B cell (primary cell): ENCODE measurements at regions not wholly inside any gene's neighbourhood (a gene's known extent, or its start where the extent isn't known, plus 50 kb on each side); places are given as distances from the start of the nearest gene placed in this dataset.

Source experiments
- ATAC-seq: fragments of 200-7000 bp; cut with Tn5 transposase; one replicate; pipeline ENCODE4 v1.10.0; 2021; ENCODE audit warnings: low read depth, mild to moderate bottlenecking, moderate number of reproducible peaks, moderate library complexity
- CTCF ChIA-PET: fragments of 350-600 bp; sonication (Branson Sonifier 250); formaldehyde crosslinking; loops from one replicate; lab custom pipeline; 2021; ENCODE audit warnings: antibody characterized with exemption, inconsistent platforms; lab: Charles Lee
- POLR2A ChIA-PET: fragments of 350-600 bp; sonication (Branson Sonifier 250); formaldehyde crosslinking; loops from one replicate; lab custom pipeline; 2021; ENCODE audit warnings: antibody characterized with exemption; lab: Charles Lee
- DNase-seq: peaks from one replicate; pipeline ENCODE4 v3.0.0; 2013
- H2AFZ ChIP-seq: 2 replicates; pipeline ENCODE4 v1.6.1; 2012; ENCODE audit warnings: mild to moderate bottlenecking, low read depth, low read length; ENCODE audit not compliant: insufficient read depth, poor library complexity, severe bottlenecking
- H3K27ac ChIP-seq, 2 donors: 1 replicate in 1 of 2; 2 replicates in 1 of 2; pipeline ENCODE4 v1.5.1; 2012 to 2013; ENCODE audit warnings: low read length in 2 of 2, mild to moderate bottlenecking in 2 of 2, moderate library complexity in 1 of 2
- H3K27me3 ChIP-seq, 4 experiments: fragments of 200-600 bp in 1 of 4; sonication (generic) in 1 of 4; replicated peaks in 1 of 4; 1 replicate in 2 of 4; 2 replicates in 2 of 4; pipeline versions ENCODE4 v1.6.1 to v1.7.0; 2013 to 2016; ENCODE audit warnings: low read length in 3 of 4, mild to moderate bottlenecking in 2 of 4, mixed read lengths in 1 of 4, moderate library complexity in 1 of 4; ENCODE audit not compliant: insufficient read depth in 4 of 4, control insufficient read depth in 3 of 4; ENCODE audit errors: control extremely low read depth in 1 of 4
- H3K36me3 ChIP-seq, 2 experiments: replicated peaks in 1 of 2; 1 replicate in 1 of 2; 2 replicates in 1 of 2; pipeline versions ENCODE4 v1.6.1 to v1.7.1; 2013; ENCODE audit warnings: low read length in 1 of 2; ENCODE audit not compliant: insufficient read depth in 2 of 2, control insufficient read depth in 1 of 2; ENCODE audit errors: control extremely low read depth in 1 of 2, extremely low read depth in 1 of 2
- H3K4me1 ChIP-seq, 2 donors: fragments of 200-600 bp in 1 of 2; sonication (generic) in 1 of 2; 1 replicate in 1 of 2; 2 replicates in 1 of 2; pipeline versions ENCODE4 v1.5.1 to v1.6.1; 2013 to 2017; ENCODE audit warnings: low read length in 2 of 2; ENCODE audit not compliant: control insufficient read depth in 2 of 2, insufficient read depth in 2 of 2
- H3K4me2 ChIP-seq: replicated peaks from 2 replicates; pipeline ENCODE3; 2012; ENCODE audit warnings: mild to moderate bottlenecking, low read depth, low read length; ENCODE audit not compliant: poor library complexity, severe bottlenecking
- H3K4me3 ChIP-seq, 5 experiments: fragments of 200-600 bp in 1 of 5; sonication (generic) in 1 of 5; 1 replicate in 3 of 5; 2 replicates in 2 of 5; pipeline versions ENCODE4 v1.5.1 to v1.7.0; 2011 to 2016; ENCODE audit warnings: low read length in 4 of 5, mild to moderate bottlenecking in 4 of 5, low read depth in 2 of 5, control low read depth in 1 of 5, moderate library complexity in 1 of 5; ENCODE audit not compliant: insufficient read depth in 1 of 5; ENCODE audit errors: control extremely low read depth in 1 of 5, extremely low read depth in 1 of 5
- H3K79me2 ChIP-seq: fragments of 200-600 bp; sonication (generic); one replicate; pipeline ENCODE4 v1.6.0; 2016; ENCODE audit warnings: low read length; ENCODE audit not compliant: control insufficient read depth, insufficient read depth
- H3K9ac ChIP-seq: fragments of 200-600 bp; sonication (generic); 2 replicates; pipeline ENCODE4 v1.6.1; 2017; ENCODE audit warnings: mild to moderate bottlenecking, low read length, moderate library complexity
- H3K9me3 ChIP-seq, 3 donors: one replicate each; pipeline versions ENCODE4 v1.6.1 to v1.7.1; 2013; ENCODE audit warnings: low read length in 2 of 3; ENCODE audit not compliant: control insufficient read depth in 2 of 3, insufficient read depth in 1 of 3; ENCODE audit errors: control extremely low read depth in 1 of 3
- H4K20me1 ChIP-seq: 2 replicates; pipeline ENCODE4 v1.6.0; 2012; ENCODE audit warnings: mild to moderate bottlenecking, low read length; ENCODE audit not compliant: insufficient read depth, control insufficient read depth, poor library complexity, severe bottlenecking
- H3K27ac Mint-ChIP-seq: one replicate; pipeline ENCODE4 v1.8.0; 2021; ENCODE audit warnings: mixed read lengths
- H3K27me3 Mint-ChIP-seq: one replicate; pipeline ENCODE4 v1.8.0; 2021; ENCODE audit warnings: mixed read lengths
- H3K4me1 Mint-ChIP-seq: one replicate; pipeline ENCODE4 v1.8.0; 2021; ENCODE audit warnings: mixed read lengths
- H3K4me3 Mint-ChIP-seq: one replicate; pipeline ENCODE4 v1.8.0; 2021; ENCODE audit warnings: mixed read lengths
- H3K9me3 Mint-ChIP-seq: one replicate; pipeline ENCODE4 v1.8.0; 2022; ENCODE audit warnings: mixed read lengths; ENCODE audit not compliant: insufficient read depth
- CTCF ChIP-seq: fragments of 200-600 bp; IDR thresholded peaks from one replicate; pipeline ENCODE4 v1.8.0; 2022; ENCODE audit warnings: antibody characterized with exemption, mild to moderate bottlenecking
- EZH2 ChIP-seq: IDR thresholded peaks from 2 replicates; pipeline ENCODE4 v1.6.1; 2012; ENCODE audit warnings: borderline replicate concordance, low read depth, mild to moderate bottlenecking, moderate library complexity, low read length; ENCODE audit not compliant: insufficient read depth, poor library complexity, severe bottlenecking
- WGBS: methylation state at CpG from one replicate; pipeline ENCODE4 v1.1.5; 2013; ENCODE audit warnings: missing lambda C conversion rate; ENCODE audit not compliant: insufficient coverage; 5-methylcytosine and 5-hydroxymethylcytosine counted together
- intact Hi-C: fragments of 100-400 bp; cut with micrococcal nuclease; formaldehyde crosslinking; loops from one replicate; pipeline ENCODE4 v1.10.0; 2022

GRCh38 chr16:86983621-86984020, 333.6 kb downstream of the C16orf95 start:
- ChIA-PET POLR2A (no interaction called here), CTCF (no interaction called here)
- Histone ChIP-seq H3K9ac (no peak overlapping the region), H3K4me3 (no peak overlapping the region), H3K4me2 (no peak overlapping the region), H3K36me3 (no peaks in the 10 kb centered on the region), H3K9me3 (peaks cover 0 to 4% (median 0%) of the 10 kb centered on the region in 3 donors), H3K4me1 (no peaks in the 10 kb centered on the region), H3K27me3 (no peaks in the 10 kb centered on the region), H4K20me1 (no peaks in the 10 kb centered on the region), H3K27ac (no peak overlapping the region), H3K79me2 (no peaks in the 10 kb centered on the region), H2AFZ (no peak overlapping the region)
- TF ChIP-seq CTCF (no peak), EZH2 (no peak)
- Mint-ChIP-seq H3K9me3 (no peaks in the 10 kb centered on the region), H3K27me3 (peaks cover 3% of the 10 kb centered on the region), H3K27ac (no peak overlapping the region), H3K4me3 (no peak overlapping the region), H3K4me1 (no peaks in the 10 kb centered on the region)
- DNase-seq (no peak), ATAC-seq (no peak)
- intact Hi-C loops: no loop called here

DNA sequence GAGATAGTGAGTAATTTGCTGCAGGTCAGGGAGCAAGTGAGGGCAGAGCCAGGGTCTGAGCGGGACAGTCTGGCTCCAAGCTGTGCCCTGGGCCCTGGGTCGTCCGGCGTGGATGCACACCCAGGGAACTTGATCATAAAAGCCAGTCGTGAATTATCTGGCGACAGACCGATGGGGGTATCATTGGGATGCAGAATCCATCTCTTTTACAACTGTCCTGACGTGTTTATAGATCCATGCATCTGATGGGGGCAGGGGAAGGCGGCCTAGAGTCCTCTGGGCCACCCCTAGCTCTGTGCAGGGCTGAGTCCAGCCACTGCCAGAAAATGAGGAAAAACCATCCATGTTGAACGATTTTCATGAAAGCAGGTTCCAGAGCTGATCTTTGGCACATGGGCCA, 332.8 kb downstream of the C16orf95 start:
- H3K36me3 ChIP-seq: no peaks in the 10 kb centered on the region
- TF ChIP-seq EZH2 (no peak), CTCF (no peak)
- no peak overlapping the region for H3K4me3 Mint-ChIP-seq
- H3K27me3 Mint-ChIP-seq: peaks cover 3% of the 10 kb centered on the region
- ChIA-PET CTCF (no interaction called here), POLR2A (no interaction called here)
- no peak overlapping the region for H2AFZ ChIP-seq
- intact Hi-C loops: no loop called here
- H3K4me1 ChIP-seq: no peaks in the 10 kb centered on the region
- no peak for DNase-seq
- H3K79me2 ChIP-seq: no peaks in the 10 kb centered on the region
- no peaks in the 10 kb centered on the region for H3K4me1 Mint-ChIP-seq
- 86% methylated on average over 10 of the region's 10 CpGs for WGBS
- peaks cover 0 to 4% (median 0%) of the 10 kb centered on the region in 3 donors for H3K9me3 ChIP-seq
- H3K27ac Mint-ChIP-seq: no peak overlapping the region
- H3K9ac ChIP-seq: no peak overlapping the region
- no peak for ATAC-seq
- H3K27me3 ChIP-seq: no peaks in the 10 kb centered on the region
- H3K4me3 ChIP-seq: no peak overlapping the region
- H4K20me1 ChIP-seq: no peaks in the 10 kb centered on the region
- no peaks in the 10 kb centered on the region for H3K9me3 Mint-ChIP-seq
- no peak overlapping the region for H3K4me2 ChIP-seq
- H3K27ac ChIP-seq: no peak overlapping the region
